CD14-positive monocyte (primary cell): ENCODE measurements at regions not wholly inside any gene's neighbourhood (a gene's known extent, or its start where the extent isn't known, plus 50 kb on each side); places are given as distances from the start of the nearest gene placed in this dataset.
"Not testable (repeated sequence)": the region's sequence is repeated elsewhere in the genome, so short reads cannot be mapped to it uniquely, and the experiment has no call there.

Experiments
- DNase-seq, 3 donors: peaks; one replicate each; pipeline ENCODE4 v3.0.0-alpha.2; 2011 to 2022
- H2AFZ ChIP-seq: 2 replicates; pipeline ENCODE4 v1.6.0; 2012; ENCODE audit warnings: mild to moderate bottlenecking, low read depth, low read length, inconsistent platforms; ENCODE audit not compliant: insufficient read depth, poor library complexity, severe bottlenecking
- H3K27ac ChIP-seq, 2 donors: 1 replicate in 1 of 2; 2 replicates in 1 of 2; pipeline ENCODE4 v1.5.1; 2012 to 2013; ENCODE audit warnings: low read length in 2 of 2, control low read depth in 1 of 2, inconsistent platforms in 1 of 2, low read depth in 1 of 2, mild to moderate bottlenecking in 1 of 2
- H3K27me3 ChIP-seq, 2 donors: one replicate each; pipeline versions ENCODE4 v1.6.0 to v1.6.1; 2011 to 2013; ENCODE audit warnings: low read length in 2 of 2; ENCODE audit not compliant: control insufficient read depth in 2 of 2, insufficient read depth in 2 of 2
- H3K36me3 ChIP-seq, 2 donors: replicated peaks in 1 of 2; 1 replicate in 1 of 2; 2 replicates in 1 of 2; pipeline versions ENCODE4 v1.5.1 to v1.6.1; 2012 to 2013; ENCODE audit warnings: low read length in 2 of 2, control low read depth in 1 of 2, inconsistent platforms in 1 of 2, mild to moderate bottlenecking in 1 of 2; ENCODE audit not compliant: insufficient read depth in 2 of 2, control insufficient read depth in 1 of 2
- H3K4me1 ChIP-seq, 2 donors: 1 replicate in 1 of 2; 2 replicates in 1 of 2; pipeline versions ENCODE4 v1.5.1 to v1.6.1; 2012 to 2013; ENCODE audit warnings: low read length in 2 of 2, control low read depth in 1 of 2, inconsistent platforms in 1 of 2, mild to moderate bottlenecking in 1 of 2, moderate library complexity in 1 of 2; ENCODE audit not compliant: insufficient read depth in 2 of 2, control insufficient read depth in 1 of 2
- H3K4me2 ChIP-seq: replicated peaks from 2 replicates; pipeline ENCODE3; 2012; ENCODE audit warnings: low read length, moderate library complexity, mild to moderate bottlenecking; ENCODE audit not compliant: poor library complexity, severe bottlenecking; ENCODE audit errors: extremely low read depth
- H3K4me3 ChIP-seq, 3 experiments: fragments of 200-600 bp in 1 of 3; sonication (generic) in 1 of 3; replicated peaks in 1 of 3; 1 replicate in 2 of 3; 2 replicates in 1 of 3; pipeline ENCODE4 v1.5.1; 2011 to 2013; ENCODE audit warnings: low read length in 3 of 3, mild to moderate bottlenecking in 3 of 3, control low read depth in 2 of 3, low read depth in 2 of 3, inconsistent platforms in 1 of 3, moderate library complexity in 1 of 3
- H3K79me2 ChIP-seq: 2 replicates; pipeline ENCODE4 v1.6.0; 2012; ENCODE audit warnings: mild to moderate bottlenecking, control low read depth, inconsistent platforms, low read length, moderate library complexity; ENCODE audit not compliant: insufficient read depth
- H3K9ac ChIP-seq: 2 replicates; pipeline ENCODE4 v1.6.0; 2017; ENCODE audit warnings: low read length, mild to moderate bottlenecking; ENCODE audit not compliant: insufficient read depth, poor library complexity, severe bottlenecking
- H3K9me3 ChIP-seq, 2 donors: replicated peaks in 1 of 2; 1 replicate in 1 of 2; 2 replicates in 1 of 2; pipeline versions ENCODE4 v1.5.1 to v1.6.1; 2012 to 2013; ENCODE audit warnings: low read length in 2 of 2, control low read depth in 1 of 2; ENCODE audit not compliant: control insufficient read depth in 1 of 2, insufficient read depth in 1 of 2
- H4K20me1 ChIP-seq: 2 replicates; pipeline ENCODE4 v1.6.0; 2012; ENCODE audit warnings: mild to moderate bottlenecking, low read length, control low read depth, moderate library complexity; ENCODE audit not compliant: insufficient read depth
- H3K27ac Mint-ChIP-seq, 7 donors: one replicate each; pipeline ENCODE4 v1.8.0; 2020; ENCODE audit warnings: mild to moderate bottlenecking in 7 of 7, mixed read lengths in 7 of 7, moderate library complexity in 6 of 7, inconsistent platforms in 2 of 7
- H3K27me3 Mint-ChIP-seq, 3 donors: one replicate each; pipeline ENCODE4 v1.8.0; 2021 to 2022; ENCODE audit warnings: low read depth in 3 of 3, mild to moderate bottlenecking in 3 of 3, mixed read lengths in 3 of 3, moderate library complexity in 3 of 3, inconsistent platforms in 1 of 3
- H3K36me3 Mint-ChIP-seq, 2 donors: one replicate each; pipeline ENCODE4 v1.8.0; 2020; ENCODE audit warnings: mixed read lengths in 2 of 2, inconsistent platforms in 1 of 2, mild to moderate bottlenecking in 1 of 2
- H3K4me1 Mint-ChIP-seq: one replicate; pipeline ENCODE4 v1.8.0; 2020; ENCODE audit warnings: mild to moderate bottlenecking, mixed read lengths
- H3K4me3 Mint-ChIP-seq, 2 donors: one replicate each; pipeline ENCODE4 v1.8.0; 2020; ENCODE audit warnings: mild to moderate bottlenecking in 2 of 2, mixed read lengths in 2 of 2, moderate library complexity in 1 of 2
- H3K9me3 Mint-ChIP-seq, 7 donors: one replicate each; pipeline ENCODE4 v1.8.0; 2020 to 2022; ENCODE audit warnings: mixed read lengths in 7 of 7, mild to moderate bottlenecking in 6 of 7, moderate library complexity in 6 of 7, inconsistent platforms in 2 of 7
- CTCF ChIP-seq: fragments of 200-600 bp; IDR thresholded peaks from one replicate; pipeline ENCODE4 v1.8.0; 2022; ENCODE audit warnings: antibody characterized with exemption, mild to moderate bottlenecking
- WGBS: methylation state at CpG from one replicate; pipeline ENCODE4 v1.1.5; 2013; ENCODE audit warnings: missing lambda C conversion rate; ENCODE audit not compliant: insufficient coverage; 5-methylcytosine and 5-hydroxymethylcytosine counted together
- intact Hi-C, 2 donors: fragments of 100-400 bp; cut with micrococcal nuclease; formaldehyde crosslinking; loops; one replicate each; pipeline versions ENCODE4 v1.15.0 to v1.15.1; 2023

- Histone ChIP-seq H3K9ac (no peak overlapping the region), H3K27me3 (peaks cover 0 to 34% of the 10 kb centered on the region in 2 donors), H3K36me3 (no peaks in the 10 kb centered on the region), H3K9me3 (no peaks in the 10 kb centered on the region), H3K27ac (no peak overlapping the region), H3K4me2 (no peak overlapping the region), H2AFZ (no peak overlapping the region), H3K79me2 (no peaks in the 10 kb centered on the region), H3K4me1 (no peaks in the 10 kb centered on the region), H4K20me1 (no peaks in the 10 kb centered on the region), H3K4me3 (no peak overlapping the region)
- TF ChIP-seq CTCF = no peak
- 24% methylated on average over 12 of the region's 14 CpGs for WGBS
- Mint-ChIP-seq H3K4me1 (no peaks in the 10 kb centered on the region), H3K9me3 (peaks cover 0 to 11% (median 7%) of the 10 kb centered on the region in 7 donors), H3K36me3 (no peaks in the 10 kb centered on the region), H3K4me3 (peak overlapping the region; percentile 24 to 39), H3K27ac (no peak overlapping the region), H3K27me3 (peaks cover 33 to 71% (median 52%) of the 10 kb centered on the region in 3 donors)
- DNase-seq = no peak
- intact Hi-C loops = no loop called here
Observed at GRCh38 chr14:105909046-105909827, 382.9 kb downstream of the TMEM121 start.

- 22% methylated on average over 9 of the region's 14 CpGs for WGBS
- H3K79me2 ChIP-seq, H3K9me3 ChIP-seq, H3K27ac Mint-ChIP-seq, intact Hi-C loops, DNase-seq, H3K36me3 Mint-ChIP-seq, H4K20me1 ChIP-seq, H3K4me2 ChIP-seq, H3K27ac ChIP-seq, H3K4me3 ChIP-seq, H2AFZ ChIP-seq, H3K4me1 ChIP-seq, H3K4me1 Mint-ChIP-seq, H3K9ac ChIP-seq, H3K36me3 ChIP-seq: not testable (repeated sequence)
- Mint-ChIP-seq H3K9me3 (peaks cover 2 to 11% (median 7%) of the 10 kb centered on the region in 7 donors), H3K4me3 (peak overlapping the region in 1 of 2 donors; percentile 73), H3K27me3 (peaks cover 33 to 67% (median 52%) of the 10 kb centered on the region in 3 donors)
- H3K27me3 ChIP-seq = peaks cover 0 to 34% of the 10 kb centered on the region in 2 donors
Observed at GRCh38 chr14:105909828-105910120, 383.4 kb downstream of the TMEM121 start.
